ENCODE measurements at regions not wholly inside any gene's neighbourhood (a gene's known extent, or its start where the extent isn't known, plus 50 kb on each side); places are given as distances from the start of the nearest gene placed in this dataset.

DNA sequence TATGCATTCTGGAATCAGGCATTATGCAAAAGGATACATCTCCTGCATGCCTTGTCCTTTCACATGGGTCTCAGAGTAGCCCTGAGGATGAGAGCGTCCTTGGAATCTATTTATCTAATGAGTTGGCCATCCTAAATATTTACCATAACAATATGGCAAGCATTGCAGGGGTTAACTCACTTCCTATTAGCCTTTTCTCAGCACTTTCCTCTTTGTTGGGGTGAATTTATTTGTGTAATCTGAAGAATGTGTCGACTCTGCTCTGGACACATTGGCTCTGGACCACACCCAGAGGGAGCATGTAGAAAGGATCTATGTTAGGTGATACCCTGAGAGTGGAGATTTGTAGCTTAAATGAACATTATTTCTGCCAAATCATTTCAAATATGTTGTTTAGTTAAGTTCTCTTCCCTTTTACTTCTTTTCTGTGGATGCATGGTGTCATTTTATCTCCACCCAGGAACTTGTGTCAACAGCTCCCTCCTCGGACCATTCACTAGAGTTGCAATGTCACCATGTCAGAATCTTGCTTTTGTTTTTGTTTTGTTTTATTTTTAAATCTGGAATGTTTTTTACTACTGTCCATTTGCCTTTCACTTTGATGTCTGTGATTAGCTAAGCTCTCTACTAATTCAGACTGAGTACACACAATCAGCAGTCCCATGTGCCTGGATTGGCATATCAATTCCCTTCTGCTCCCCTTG is 757.0 kb upstream of the MMS22L start:
- TF ChIP-seq, protein P1, sequence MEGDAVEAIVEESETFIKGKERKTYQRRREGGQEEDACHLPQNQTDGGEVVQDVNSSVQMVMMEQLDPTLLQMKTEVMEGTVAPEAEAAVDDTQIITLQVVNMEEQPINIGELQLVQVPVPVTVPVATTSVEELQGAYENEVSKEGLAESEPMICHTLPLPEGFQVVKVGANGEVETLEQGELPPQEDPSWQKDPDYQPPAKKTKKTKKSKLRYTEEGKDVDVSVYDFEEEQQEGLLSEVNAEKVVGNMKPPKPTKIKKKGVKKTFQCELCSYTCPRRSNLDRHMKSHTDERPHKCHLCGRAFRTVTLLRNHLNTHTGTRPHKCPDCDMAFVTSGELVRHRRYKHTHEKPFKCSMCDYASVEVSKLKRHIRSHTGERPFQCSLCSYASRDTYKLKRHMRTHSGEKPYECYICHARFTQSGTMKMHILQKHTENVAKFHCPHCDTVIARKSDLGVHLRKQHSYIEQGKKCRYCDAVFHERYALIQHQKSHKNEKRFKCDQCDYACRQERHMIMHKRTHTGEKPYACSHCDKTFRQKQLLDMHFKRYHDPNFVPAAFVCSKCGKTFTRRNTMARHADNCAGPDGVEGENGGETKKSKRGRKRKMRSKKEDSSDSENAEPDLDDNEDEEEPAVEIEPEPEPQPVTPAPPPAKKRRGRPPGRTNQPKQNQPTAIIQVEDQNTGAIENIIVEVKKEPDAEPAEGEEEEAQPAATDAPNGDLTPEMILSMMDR (conservative IDR thresholded peaks at IDR 0.05; ENCODE audit: low read length) = peak; percentile 49
- no peak for TF ChIP-seq EZH2phosphoT487 (IDR thresholded peaks at IDR 0.05; ENCODE audit: borderline replicate concordance)
